ENCODE measurements at regions not wholly inside any gene's neighbourhood (a gene's known extent, or its start where the extent isn't known, plus 50 kb on each side); places are given as distances from the start of the nearest gene placed in this dataset.

DNA sequence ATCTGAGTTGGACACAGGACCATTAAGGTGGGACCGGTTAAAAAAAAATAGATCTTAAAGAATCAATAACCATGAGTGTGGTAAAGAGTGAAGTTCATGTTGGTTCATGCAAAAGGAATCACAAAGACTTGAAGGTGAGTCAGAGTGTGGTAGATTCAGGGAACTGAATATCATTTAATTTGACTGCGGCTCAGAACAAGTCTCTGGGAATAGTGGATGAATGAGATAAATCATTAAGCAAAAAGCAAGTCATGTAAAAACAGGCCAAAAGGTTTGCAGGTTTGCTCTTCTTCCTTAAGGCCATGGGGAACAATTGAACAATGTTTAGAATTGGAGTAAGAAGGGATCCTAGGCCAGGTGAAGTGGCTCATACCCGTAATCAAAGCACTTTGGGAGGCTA is 385.8 kb downstream of the ETV1 start (continued):
- TF ChIP-seq, protein P1, sequence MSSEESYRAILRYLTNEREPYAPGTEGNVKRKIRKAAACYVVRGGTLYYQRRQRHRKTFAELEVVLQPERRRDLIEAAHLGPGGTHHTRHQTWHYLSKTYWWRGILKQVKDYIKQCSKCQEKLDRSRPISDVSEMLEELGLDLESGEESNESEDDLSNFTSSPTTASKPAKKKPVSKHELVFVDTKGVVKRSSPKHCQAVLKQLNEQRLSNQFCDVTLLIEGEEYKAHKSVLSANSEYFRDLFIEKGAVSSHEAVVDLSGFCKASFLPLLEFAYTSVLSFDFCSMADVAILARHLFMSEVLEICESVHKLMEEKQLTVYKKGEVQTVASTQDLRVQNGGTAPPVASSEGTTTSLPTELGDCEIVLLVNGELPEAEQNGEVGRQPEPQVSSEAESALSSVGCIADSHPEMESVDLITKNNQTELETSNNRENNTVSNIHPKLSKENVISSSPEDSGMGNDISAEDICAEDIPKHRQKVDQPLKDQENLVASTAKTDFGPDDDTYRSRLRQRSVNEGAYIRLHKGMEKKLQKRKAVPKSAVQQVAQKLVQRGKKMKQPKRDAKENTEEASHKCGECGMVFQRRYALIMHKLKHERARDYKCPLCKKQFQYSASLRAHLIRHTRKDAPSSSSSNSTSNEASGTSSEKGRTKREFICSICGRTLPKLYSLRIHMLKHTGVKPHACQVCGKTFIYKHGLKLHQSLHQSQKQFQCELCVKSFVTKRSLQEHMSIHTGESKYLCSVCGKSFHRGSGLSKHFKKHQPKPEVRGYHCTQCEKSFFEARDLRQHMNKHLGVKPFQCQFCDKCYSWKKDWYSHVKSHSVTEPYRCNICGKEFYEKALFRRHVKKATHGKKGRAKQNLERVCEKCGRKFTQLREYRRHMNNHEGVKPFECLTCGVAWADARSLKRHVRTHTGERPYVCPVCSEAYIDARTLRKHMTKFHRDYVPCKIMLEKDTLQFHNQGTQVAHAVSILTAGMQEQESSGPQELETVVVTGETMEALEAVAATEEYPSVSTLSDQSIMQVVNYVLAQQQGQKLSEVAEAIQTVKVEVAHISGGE (CRISPR knock-in tag; IDR thresholded peaks at IDR 0.05), result no peak
- TF ChIP-seq, protein P2, sequence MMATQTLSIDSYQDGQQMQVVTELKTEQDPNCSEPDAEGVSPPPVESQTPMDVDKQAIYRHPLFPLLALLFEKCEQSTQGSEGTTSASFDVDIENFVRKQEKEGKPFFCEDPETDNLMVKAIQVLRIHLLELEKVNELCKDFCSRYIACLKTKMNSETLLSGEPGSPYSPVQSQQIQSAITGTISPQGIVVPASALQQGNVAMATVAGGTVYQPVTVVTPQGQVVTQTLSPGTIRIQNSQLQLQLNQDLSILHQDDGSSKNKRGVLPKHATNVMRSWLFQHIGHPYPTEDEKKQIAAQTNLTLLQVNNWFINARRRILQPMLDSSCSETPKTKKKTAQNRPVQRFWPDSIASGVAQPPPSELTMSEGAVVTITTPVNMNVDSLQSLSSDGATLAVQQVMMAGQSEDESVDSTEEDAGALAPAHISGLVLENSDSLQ (IDR thresholded peaks at IDR 0.05), result no peak
- TF ChIP-seq SRF (IDR thresholded peaks at IDR 0.05; ENCODE audit: low read depth in 2 of 2, low read length in 2 of 2) (no peak), NR2F1 (conservative IDR thresholded peaks at IDR 0.05) (no peak)

DNA sequence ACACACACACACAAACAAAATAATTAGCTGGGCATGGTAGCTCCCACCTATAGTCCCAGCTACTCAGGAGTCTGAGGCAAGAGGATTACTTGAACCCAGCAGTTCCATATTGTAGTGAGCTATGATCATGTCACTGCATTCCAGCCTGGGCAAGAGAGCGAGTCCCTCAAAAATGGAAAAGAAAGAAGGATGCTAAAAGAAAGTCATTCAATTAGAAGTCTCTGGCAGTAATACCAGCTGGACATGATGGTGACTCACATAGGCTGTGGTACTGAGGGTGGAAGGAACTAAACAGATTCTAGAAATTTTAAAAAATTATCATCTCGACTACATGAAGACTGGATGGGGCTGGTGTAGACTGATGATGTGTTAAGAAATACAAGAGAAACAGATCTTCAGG is 385.3 kb downstream of the ETV1 start:
- no peak for FAIRE-seq
- 22% methylated on average over 2 of the region's 2 CpGs for WGBS (ENCODE audit: insufficient coverage, insufficient replicate concordance, low lambda C conversion rate, missing lambda C conversion rate)

More for the DNA sequence above, 385.3 kb downstream of the ETV1 start:
- DNase-seq (ENCODE audit: low read depth, low spot score) (no peak), ATAC-seq (no peak)
- ChIA-PET POLR2A (no interaction called here), CTCF (no interaction called here), SMC1A (ENCODE audit: uncharacterized antibody, unreplicated experiment) (no interaction called here), RAD21 (ENCODE audit: unreplicated experiment) (no interaction called here)
- Histone ChIP-seq H3K4me2 (ENCODE audit: control insufficient read depth, insufficient read depth) (no peak overlapping the region), H3K4me1 (ENCODE audit: control insufficient read depth, insufficient read depth, low read length) (no peaks in the 10 kb centered on the region), H2AFZ (ENCODE audit: control insufficient read depth, low read depth, low read length) (no peak overlapping the region), H3K9ac (ENCODE audit: control insufficient read depth, insufficient read depth, low read length) (no peak overlapping the region), H3K27me3 (replicated peaks in 1 of 2; ENCODE audit: control insufficient read depth in 2 of 2, insufficient read depth in 2 of 2, low read length in 1 of 2) (no peaks in the 10 kb centered on the region), H3K27ac (ENCODE audit: control insufficient read depth, insufficient read depth) (no peak overlapping the region), H3K36me3 (ENCODE audit: control insufficient read depth in 2 of 2, insufficient read depth in 2 of 2, low read length in 1 of 2) (no peaks in the 10 kb centered on the region), H4K20me1 (ENCODE audit: control insufficient read depth, insufficient read depth) (no peaks in the 10 kb centered on the region), H3K9me3 (replicated peaks; ENCODE audit: control insufficient read depth, insufficient read depth, low read length) (no peaks in the 10 kb centered on the region), H3K79me2 (ENCODE audit: control insufficient read depth, insufficient read depth, low read length) (no peaks in the 10 kb centered on the region), H3K4me3 (no peak overlapping the region)
- in situ Hi-C loops (cut with MboI) (no loop called here), intact Hi-C loops (cut with micrococcal nuclease; ENCODE audit: unreplicated experiment) (no loop called here)
- no TSS peak for BruUV-seq (replicated peaks)
- TF ChIP-seq ZZZ3 (IDR thresholded peaks at IDR 0.05; ENCODE audit: control insufficient read depth, insufficient read length, low read depth), result no peak
- no peak for TF ChIP-seq NR2C1 (IDR thresholded peaks at IDR 0.05)
- TF ChIP-seq ZNF274 (IDR thresholded peaks at IDR 0.05; ENCODE audit: insufficient read depth, insufficient read length), result no peak
- TF ChIP-seq CBX5 (IDR thresholded peaks at IDR 0.05; ENCODE audit: low read depth), result no peak
- no peak for TF ChIP-seq SP1 (IDR thresholded peaks at IDR 0.05; ENCODE audit: low read depth, low read length)
- TF ChIP-seq CBFB (IDR thresholded peaks at IDR 0.05; ENCODE audit: low read depth), result no peak
- TF ChIP-seq ZNF384 (IDR thresholded peaks at IDR 0.05; ENCODE audit: borderline replicate concordance, low read depth, low read length), result no peak
- TF ChIP-seq FOXM1 (IDR thresholded peaks at IDR 0.05; ENCODE audit: low read depth, low read length), result no peak
- TF ChIP-seq MEF2A (IDR thresholded peaks at IDR 0.05; ENCODE audit: insufficient read depth, low read depth, low read length), result no peak
- TF ChIP-seq CREM (IDR thresholded peaks at IDR 0.05; ENCODE audit: low read depth), result no peak

All from GM12878 (cell line).